ENCODE measurements at regions not wholly inside any gene's neighbourhood (a gene's known extent, or its start where the extent isn't known, plus 50 kb on each side); places are given as distances from the start of the nearest gene placed in this dataset.

DNA sequence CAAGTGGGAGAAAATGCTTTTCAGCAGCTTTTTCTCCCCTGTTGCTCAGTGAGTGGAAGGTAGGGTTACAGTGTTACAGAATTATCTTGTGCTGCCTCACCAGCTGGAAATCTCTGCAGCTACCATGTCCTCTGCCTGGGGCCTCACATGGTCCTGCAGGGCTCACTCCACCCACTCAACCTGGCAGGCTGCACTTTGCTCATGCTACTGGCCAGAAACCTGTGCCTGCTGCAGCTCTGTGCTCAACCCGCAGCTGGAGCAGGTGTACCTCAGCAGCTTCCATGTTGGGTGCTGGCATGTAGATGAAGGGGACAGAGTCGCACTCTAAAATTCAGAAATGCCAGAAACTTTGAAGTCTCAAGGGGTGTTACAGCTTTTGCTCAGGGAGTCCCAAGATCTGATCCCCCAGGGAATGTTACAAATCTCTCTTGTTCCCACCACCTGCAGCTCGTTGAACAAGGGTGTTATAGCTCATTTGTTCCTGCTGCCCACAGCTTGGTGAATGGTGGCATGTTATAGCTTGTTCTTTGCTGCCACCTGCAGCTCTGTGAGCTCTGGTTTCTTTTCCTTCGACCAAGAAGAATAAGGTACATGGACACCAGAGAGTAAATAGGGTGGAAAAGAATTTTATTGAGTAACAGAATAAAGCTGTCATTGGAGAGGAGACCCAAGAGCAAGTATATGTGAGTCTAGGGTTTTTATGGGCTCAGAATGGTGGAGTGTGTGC lies 845.8 kb downstream of the TECRL start:
- intact Hi-C loops (cut with DNase I): no loop called here
- no peak for DNase-seq (ENCODE audit: low spot score in 2 of 2)
- TF ChIP-seq, protein P1, sequence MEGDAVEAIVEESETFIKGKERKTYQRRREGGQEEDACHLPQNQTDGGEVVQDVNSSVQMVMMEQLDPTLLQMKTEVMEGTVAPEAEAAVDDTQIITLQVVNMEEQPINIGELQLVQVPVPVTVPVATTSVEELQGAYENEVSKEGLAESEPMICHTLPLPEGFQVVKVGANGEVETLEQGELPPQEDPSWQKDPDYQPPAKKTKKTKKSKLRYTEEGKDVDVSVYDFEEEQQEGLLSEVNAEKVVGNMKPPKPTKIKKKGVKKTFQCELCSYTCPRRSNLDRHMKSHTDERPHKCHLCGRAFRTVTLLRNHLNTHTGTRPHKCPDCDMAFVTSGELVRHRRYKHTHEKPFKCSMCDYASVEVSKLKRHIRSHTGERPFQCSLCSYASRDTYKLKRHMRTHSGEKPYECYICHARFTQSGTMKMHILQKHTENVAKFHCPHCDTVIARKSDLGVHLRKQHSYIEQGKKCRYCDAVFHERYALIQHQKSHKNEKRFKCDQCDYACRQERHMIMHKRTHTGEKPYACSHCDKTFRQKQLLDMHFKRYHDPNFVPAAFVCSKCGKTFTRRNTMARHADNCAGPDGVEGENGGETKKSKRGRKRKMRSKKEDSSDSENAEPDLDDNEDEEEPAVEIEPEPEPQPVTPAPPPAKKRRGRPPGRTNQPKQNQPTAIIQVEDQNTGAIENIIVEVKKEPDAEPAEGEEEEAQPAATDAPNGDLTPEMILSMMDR (IDR thresholded peaks at IDR 0.05): no peak

DNA sequence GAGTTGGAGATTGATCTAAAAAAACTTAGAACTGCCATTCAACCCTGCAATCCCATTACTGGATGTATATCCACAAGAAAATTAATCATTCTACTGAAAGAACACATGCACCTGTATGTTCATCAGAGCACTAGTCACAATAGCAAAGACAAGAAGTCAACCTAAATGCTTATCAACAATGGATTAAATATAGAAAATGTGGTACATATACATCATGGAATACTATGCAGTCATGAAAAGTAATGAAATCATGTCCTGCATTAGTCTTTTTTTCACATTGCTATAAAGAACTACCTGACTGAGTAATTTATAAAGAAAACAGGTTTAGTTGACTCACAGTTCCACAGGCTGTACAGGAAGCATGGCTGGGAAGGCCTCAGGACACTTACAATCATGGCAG lies 850.5 kb downstream of the TECRL start:
- no peaks in the 10 kb centered on the region for H3K4me1 ChIP-seq
- DNase-seq (ENCODE audit: low spot score in 2 of 2): no peak
- TF ChIP-seq, protein P1 (IDR thresholded peaks at IDR 0.05): no peak
- intact Hi-C loops (cut with DNase I): no loop called here
- no peaks in the 10 kb centered on the region for H3K36me3 ChIP-seq
- no peaks in the 10 kb centered on the region for H3K27me3 ChIP-seq
- no peak overlapping the region for H3K4me3 ChIP-seq
- no peaks in the 10 kb centered on the region for H3K9me3 ChIP-seq
- H3K27ac ChIP-seq: no peak overlapping the region

More for the DNA sequence above, 845.8 kb downstream of the TECRL start:
- H3K9me3 ChIP-seq: no peaks in the 10 kb centered on the region
- H3K4me3 ChIP-seq: no peak overlapping the region
- H3K27ac ChIP-seq: no peak overlapping the region
- H3K27me3 ChIP-seq: no peaks in the 10 kb centered on the region
- H3K36me3 ChIP-seq: no peaks in the 10 kb centered on the region
- H3K4me1 ChIP-seq: no peaks in the 10 kb centered on the region

DNA sequence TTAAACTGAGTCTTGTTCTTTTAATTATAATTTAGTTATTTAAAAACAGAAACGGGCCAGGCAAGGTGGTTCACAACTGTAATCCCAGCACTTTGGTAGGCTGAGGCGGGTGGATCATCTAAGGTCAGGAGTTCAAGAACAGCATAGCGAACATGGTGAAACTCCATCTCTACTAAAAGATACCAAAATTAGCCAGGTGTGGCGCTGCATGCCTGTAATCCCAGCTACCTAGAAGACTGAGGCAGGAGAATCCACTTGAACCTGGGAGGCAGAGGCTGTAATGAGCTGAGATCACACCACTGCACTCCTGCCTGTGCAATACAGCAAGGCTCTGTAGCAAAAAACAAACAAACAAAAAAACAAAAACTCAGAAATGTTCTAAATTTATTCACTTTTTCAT lies 852.9 kb downstream of the TECRL start:
- H3K9me3 ChIP-seq: no peaks in the 10 kb centered on the region
- H3K4me1 ChIP-seq: no peaks in the 10 kb centered on the region
- no peaks in the 10 kb centered on the region for H3K27me3 ChIP-seq
- no peak for DNase-seq (ENCODE audit: low spot score in 2 of 2)
- TF ChIP-seq, protein P1 (IDR thresholded peaks at IDR 0.05): no peak
- intact Hi-C loops (cut with DNase I): no loop called here
- no peak overlapping the region for H3K4me3 ChIP-seq
- no peak overlapping the region for H3K27ac ChIP-seq
- H3K36me3 ChIP-seq: no peaks in the 10 kb centered on the region

DNA sequence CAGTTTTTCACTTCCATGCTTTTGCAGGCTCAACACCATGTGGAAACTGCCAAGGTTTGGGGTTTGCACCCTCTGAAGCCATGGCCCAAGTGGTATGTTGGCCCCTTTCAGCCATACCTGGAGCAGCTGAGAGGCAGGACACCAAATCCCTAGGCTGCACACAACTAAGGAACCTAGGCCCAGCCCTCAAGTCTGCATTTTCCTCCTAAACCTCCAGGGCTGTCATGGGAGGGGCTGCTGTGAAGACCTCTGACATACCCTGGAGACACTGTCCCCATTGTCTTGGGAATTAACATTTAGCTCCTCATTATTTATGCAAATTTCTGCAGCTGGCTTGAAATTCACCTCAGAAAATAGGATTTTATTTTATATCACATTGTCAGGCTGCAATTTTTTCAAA lies 856.1 kb downstream of the TECRL start:
- TF ChIP-seq, protein P1 (IDR thresholded peaks at IDR 0.05): no peak
- H3K4me1 ChIP-seq: no peaks in the 10 kb centered on the region
- intact Hi-C loops (cut with DNase I): no loop called here
- H3K36me3 ChIP-seq: no peaks in the 10 kb centered on the region
- H3K9me3 ChIP-seq: no peaks in the 10 kb centered on the region
- no peak for DNase-seq (ENCODE audit: low spot score in 2 of 2)
- no peak overlapping the region for H3K27ac ChIP-seq
- H3K27me3 ChIP-seq: no peaks in the 10 kb centered on the region
- no peak overlapping the region for H3K4me3 ChIP-seq

DNA sequence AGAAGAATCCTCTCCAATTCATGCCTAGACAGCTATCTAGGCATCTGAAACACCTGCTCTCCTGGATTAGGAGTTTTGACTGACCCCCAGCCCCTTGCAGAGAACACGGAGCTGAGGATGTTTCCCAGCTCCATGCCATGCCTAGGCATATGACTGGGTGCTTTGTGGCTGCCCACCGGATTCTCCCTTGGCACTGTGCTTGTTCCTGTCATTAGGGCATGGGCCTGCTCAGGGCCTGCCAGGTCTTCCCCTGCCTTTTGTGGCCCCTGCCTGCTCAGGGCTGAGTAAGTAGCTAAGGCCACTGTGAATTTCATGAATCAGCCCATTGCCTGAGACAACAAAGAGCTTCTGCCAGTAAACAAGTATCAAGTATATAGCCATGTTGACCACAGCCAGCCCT lies 867.4 kb downstream of the TECRL start:
- H3K27ac ChIP-seq: no peak overlapping the region
- no peaks in the 10 kb centered on the region for H3K36me3 ChIP-seq
- peaks cover 0 to 4% of the 10 kb centered on the region in 2 donors for H3K9me3 ChIP-seq
- no peaks in the 10 kb centered on the region for H3K4me1 ChIP-seq
- intact Hi-C loops (cut with DNase I): no loop called here
- TF ChIP-seq, protein P1 (IDR thresholded peaks at IDR 0.05): no peak
- no peak overlapping the region for H3K4me3 ChIP-seq
- H3K27me3 ChIP-seq: no peaks in the 10 kb centered on the region
- no peak for DNase-seq (ENCODE audit: low spot score in 2 of 2)
